LNCaP clone FGC (cell line): ENCODE measurements at regions not wholly inside any gene's neighbourhood (a gene's known extent, or its start where the extent isn't known, plus 50 kb on each side); places are given as distances from the start of the nearest gene placed in this dataset.
"Not testable (repeated sequence)": the region's sequence is repeated elsewhere in the genome, so short reads cannot be mapped to it uniquely, and the experiment has no call there.

Source experiments
- DNase-seq: peaks from one replicate; pipeline ENCODE4 v3.0.0-alpha.2; 2011; ENCODE audit warnings: low read depth
- H3K4me3 ChIP-seq: 2 replicates; pipeline ENCODE4 v1.5.1; 2011; ENCODE audit warnings: mild to moderate bottlenecking, low read depth, low read length, control low read depth
- TF ChIP-seq, protein P1 (sequence below): IDR thresholded peaks from 2 replicates; pipeline ENCODE4 v1.5.1; 2012; ENCODE audit warnings: mild to moderate bottlenecking; ENCODE audit not compliant: control insufficient read depth, insufficient read depth; ENCODE audit errors: extremely low read depth

DNA sequence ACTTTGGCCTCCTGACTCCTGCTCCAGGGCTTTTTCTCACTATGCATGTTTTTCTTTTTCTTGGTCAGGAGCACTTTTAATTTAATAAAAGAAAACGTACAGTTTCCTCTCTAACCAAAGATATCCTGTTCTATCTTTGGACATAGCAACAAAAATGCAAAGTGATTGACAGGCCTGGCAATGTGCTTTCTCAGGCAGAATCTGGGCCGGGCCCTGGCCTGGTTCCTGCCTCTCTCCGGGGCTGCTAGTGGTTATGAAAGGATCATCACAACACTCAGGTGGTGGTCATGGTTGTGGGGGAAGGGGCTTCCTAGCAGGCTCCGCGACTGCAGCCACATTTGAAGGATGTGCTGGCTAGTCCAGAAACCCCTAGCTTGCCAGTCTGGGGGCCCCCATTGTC is 85.8 kb upstream of the USP24 start:
- no peak for DNase-seq
- TF ChIP-seq, protein P1, sequence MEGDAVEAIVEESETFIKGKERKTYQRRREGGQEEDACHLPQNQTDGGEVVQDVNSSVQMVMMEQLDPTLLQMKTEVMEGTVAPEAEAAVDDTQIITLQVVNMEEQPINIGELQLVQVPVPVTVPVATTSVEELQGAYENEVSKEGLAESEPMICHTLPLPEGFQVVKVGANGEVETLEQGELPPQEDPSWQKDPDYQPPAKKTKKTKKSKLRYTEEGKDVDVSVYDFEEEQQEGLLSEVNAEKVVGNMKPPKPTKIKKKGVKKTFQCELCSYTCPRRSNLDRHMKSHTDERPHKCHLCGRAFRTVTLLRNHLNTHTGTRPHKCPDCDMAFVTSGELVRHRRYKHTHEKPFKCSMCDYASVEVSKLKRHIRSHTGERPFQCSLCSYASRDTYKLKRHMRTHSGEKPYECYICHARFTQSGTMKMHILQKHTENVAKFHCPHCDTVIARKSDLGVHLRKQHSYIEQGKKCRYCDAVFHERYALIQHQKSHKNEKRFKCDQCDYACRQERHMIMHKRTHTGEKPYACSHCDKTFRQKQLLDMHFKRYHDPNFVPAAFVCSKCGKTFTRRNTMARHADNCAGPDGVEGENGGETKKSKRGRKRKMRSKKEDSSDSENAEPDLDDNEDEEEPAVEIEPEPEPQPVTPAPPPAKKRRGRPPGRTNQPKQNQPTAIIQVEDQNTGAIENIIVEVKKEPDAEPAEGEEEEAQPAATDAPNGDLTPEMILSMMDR = no peak
- H3K4me3 ChIP-seq = no peak overlapping the region

DNA sequence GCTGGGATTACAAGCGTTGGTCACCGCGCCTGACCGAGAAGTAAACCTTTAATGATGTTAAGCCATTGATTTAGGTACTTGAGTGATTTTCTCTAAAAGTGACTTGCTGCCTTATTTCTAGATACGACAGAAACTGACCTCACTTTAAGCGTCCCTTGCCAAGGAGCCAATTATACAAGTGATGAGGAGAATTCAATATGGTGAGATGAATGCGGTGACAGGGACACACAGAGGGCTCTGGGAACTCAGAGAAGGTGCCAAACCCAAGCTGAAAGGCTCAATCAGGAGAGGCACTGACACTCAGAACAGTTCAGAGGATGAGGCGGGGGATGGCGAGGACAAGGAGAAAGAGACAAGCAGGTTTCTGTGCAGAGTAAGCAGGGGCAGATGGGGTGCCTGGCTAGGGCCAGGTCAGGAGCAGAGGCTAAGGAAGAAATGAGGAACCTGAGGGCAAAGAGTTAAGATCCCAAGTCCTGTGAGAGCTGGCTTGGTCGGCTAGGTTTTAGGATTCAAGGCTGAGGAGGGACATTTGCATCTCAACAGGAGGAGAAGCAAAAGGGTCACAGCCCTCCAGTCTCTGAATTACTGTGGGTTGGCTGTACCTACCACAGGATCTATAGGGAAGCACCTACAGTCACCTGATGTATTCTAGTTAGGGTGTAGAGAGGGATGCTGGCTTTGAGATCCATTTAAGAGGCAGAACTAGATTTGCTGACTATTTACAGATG is 83.2 kb upstream of the USP24 start:
- TF ChIP-seq, protein P1 = no peak
- no peak overlapping the region for H3K4me3 ChIP-seq
- no peak for DNase-seq

DNA sequence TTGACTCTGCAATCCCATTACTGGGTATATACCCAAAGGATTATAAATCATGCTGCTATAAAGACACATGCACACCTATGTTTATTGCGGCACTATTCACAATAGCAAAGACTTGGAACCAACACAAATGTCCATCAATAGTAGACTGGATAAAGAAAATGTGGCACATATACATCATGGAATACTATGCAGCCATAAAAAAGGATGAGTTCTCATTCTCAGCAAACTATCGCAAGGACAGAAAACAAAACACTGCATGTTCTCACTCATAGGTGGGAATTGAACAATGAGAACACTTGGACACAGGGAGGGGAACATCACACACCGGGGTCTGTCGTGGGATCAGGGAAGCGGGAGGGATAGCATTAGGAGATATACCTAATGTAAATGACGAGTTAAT is 81.1 kb upstream of the USP24 start:
- not testable (repeated sequence) for H3K4me3 ChIP-seq, DNase-seq

DNA sequence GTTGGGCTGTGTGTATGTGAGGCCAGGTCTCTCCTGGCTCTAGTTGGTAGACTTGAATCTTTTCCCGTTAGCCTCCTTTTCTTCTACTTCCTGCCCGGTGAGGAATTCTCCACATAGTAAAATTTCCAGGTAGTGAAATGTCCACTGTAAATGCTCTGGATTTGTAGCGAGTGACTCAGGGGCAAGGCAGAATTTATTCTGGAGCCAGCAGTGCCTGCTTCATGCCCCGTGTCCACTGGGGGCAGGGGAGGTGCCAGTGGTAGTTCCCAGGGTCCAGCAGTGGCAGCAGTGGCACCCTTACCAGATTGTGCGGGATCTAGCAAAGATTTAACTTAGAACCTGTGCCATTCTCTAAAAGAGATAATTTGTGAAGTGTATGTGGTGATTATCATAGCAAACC is 74.5 kb upstream of the USP24 start:
- DNase-seq = no peak
- TF ChIP-seq, protein P1 = peak; percentile 23; the same call in 1 of the 2 replicates
- H3K4me3 ChIP-seq = no peak overlapping the region

DNA sequence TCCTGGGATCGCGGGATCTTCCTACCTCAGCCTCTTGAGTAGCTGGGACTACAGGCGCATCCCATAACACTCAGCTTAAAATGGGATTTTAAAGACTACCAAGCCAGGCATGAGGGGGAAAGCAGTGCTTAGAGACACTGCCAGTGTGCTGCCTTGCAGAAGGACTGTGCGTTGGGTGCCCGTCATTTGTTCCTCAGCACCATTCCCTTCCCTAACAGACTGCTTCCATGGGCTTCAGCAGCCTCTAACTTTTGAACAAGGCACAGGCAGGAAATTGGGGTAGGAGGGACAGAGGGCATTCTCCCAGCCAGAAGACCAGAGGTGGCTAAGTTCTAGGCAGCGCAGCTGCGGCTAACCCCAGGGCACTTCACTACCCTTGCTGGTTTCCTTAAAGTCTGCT is 73.9 kb upstream of the USP24 start:
- H3K4me3 ChIP-seq = no peak overlapping the region
- no peak for DNase-seq
- TF ChIP-seq, protein P1 = no peak

DNA sequence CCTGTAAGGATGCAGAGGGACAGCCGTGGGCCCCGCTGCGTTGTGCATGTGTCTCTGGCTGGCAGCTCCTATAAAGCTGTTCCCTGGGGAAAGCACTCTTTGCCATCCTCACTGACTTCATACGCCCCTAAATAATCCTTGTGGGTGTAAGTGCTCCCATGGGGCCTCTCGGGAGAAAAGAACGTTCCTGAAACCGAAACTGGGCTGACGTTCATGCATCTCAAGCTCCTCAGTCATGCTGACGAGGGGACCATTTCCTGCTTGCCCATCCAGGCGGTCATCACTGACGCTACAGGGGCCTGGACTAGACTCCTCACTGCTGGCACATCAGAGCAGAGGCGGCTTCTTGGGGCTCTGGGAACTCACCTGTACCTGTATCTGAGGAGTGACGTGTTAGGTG is 73.1 kb upstream of the USP24 start:
- DNase-seq = no peak
- H3K4me3 ChIP-seq = no peak overlapping the region
- TF ChIP-seq, protein P1 = no peak

DNA sequence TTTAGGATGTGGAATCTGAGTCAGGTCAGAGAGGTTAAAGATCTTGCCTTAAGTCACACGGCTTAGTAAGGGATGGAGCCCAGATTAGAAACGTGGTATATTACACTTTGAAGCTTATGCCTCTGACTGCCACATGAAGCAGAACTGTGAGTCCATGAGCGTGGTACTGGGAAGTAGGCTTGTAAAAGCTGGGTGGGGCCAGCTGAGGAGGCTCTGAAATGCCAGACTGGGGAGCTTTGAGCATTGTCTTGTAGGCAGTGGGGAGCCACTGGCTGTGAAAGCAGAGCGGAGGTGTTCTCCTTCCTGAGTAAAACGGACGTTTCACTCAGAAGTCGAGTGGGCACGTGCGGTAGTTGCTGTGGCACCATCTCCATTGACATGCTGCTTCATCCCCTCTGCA is 72.6 kb upstream of the USP24 start:
- no peak for DNase-seq
- TF ChIP-seq, protein P1 = no peak

More for the DNA sequence above, 72.6 kb upstream of the USP24 start:
- H3K4me3 ChIP-seq = no peak overlapping the region
